PFSK-1 (cell line): ENCODE measurements at regions not wholly inside any gene's neighbourhood (a gene's known extent, or its start where the extent isn't known, plus 50 kb on each side); places are given as distances from the start of the nearest gene placed in this dataset.

Experiments
- FOXP2 ChIP-seq: optimal IDR thresholded peaks from 2 replicates; pipeline ENCODE3; 2011; ENCODE audit warnings: borderline replicate concordance, control low read depth, inconsistent platforms; ENCODE audit not compliant: insufficient read depth; ENCODE audit errors: extremely low read length, extremely low read depth
- POLR2AphosphoS5 ChIP-seq: IDR thresholded peaks from 2 replicates; pipeline ENCODE4 v1.6.1; 2012; ENCODE audit warnings: low read depth, mild to moderate bottlenecking, control low read depth, low read length, moderate library complexity
- REST ChIP-seq, 2 experiments: IDR thresholded peaks; 2 replicates each; pipeline versions ENCODE4 v1.6.1 to v1.8.0; 2011 to 2012; ENCODE audit warnings: low read depth in 2 of 2, low read length in 2 of 2, control low read depth in 1 of 2, inconsistent platforms in 1 of 2, mild to moderate bottlenecking in 1 of 2, moderate library complexity in 1 of 2; ENCODE audit not compliant: insufficient read depth in 1 of 2
- SIN3A ChIP-seq: IDR thresholded peaks from 2 replicates; pipeline ENCODE4 v1.6.1; 2012; ENCODE audit warnings: mild to moderate bottlenecking, low read length, moderate library complexity, borderline replicate concordance; ENCODE audit not compliant: insufficient read depth
- TAF1 ChIP-seq: IDR thresholded peaks from 2 replicates; pipeline ENCODE4 v1.6.1; 2012; ENCODE audit warnings: low read length, control low read depth, borderline replicate concordance; ENCODE audit not compliant: insufficient read depth

GRCh38 chr4:153090181-153090580, 114.1 kb upstream of the TRIM2 start:
- no peak for TF ChIP-seq FOXP2
- no peak for TF ChIP-seq SIN3A
- no peak for TF ChIP-seq TAF1
- no peak for TF ChIP-seq POLR2AphosphoS5
- no peak for TF ChIP-seq REST (IDR thresholded peaks at IDR 0.05; ENCODE audit: insufficient read depth in 1 of 2, low read depth in 2 of 2, low read length in 2 of 2)

- TF ChIP-seq SIN3A (no peak), REST (IDR thresholded peaks at IDR 0.05; ENCODE audit: insufficient read depth in 1 of 2, low read depth in 2 of 2, low read length in 2 of 2) (no peak), TAF1 (no peak), POLR2AphosphoS5 (no peak)
Observed at GRCh38 chr4:153090670-153091385, 113.4 kb upstream of the TRIM2 start.

DNA sequence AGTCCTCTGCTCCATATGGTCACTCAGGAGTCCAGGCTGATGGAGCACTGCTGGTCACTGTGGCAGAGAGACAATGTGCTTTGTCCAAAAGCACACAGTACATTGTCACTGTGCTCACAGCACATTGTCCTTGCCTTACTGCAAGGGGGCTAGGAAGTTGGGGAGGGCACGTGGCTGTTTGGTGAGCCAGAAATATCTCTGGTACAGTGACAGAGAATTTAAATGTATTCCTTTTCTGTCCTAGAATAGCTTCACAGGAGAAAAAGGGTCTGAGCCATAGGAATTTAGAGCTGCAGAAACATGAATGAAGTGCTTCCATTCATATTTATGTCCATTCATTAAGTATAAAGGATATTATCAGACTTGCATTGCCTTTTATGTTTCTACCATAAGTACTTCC, 110.8 kb upstream of the TRIM2 start:
- TF ChIP-seq SIN3A: no peak
- no peak for TF ChIP-seq REST (IDR thresholded peaks at IDR 0.05; ENCODE audit: insufficient read depth in 1 of 2, low read depth in 2 of 2, low read length in 2 of 2)
- TF ChIP-seq POLR2AphosphoS5: no peak
- no peak for TF ChIP-seq TAF1
- no peak for TF ChIP-seq FOXP2

DNA sequence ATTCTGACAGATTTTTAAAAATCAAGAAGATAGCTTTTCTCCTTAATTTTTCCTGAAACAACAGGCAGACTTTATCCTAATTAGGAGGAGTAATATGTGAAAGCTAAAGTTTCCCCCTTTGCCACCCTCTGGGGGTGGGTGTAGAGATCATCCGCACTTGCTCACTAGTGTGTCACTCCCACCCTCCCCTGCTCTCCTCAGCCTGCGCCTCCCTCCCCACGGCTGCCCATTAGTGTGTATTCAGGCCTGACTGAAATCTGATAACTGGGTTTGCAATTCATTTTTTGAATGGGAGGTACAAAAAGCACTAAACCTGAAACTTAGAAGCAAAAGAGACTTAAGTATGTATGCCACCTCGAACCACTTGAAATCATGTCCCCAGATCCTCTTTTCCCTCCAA, 110.4 kb upstream of the TRIM2 start:
- TF ChIP-seq POLR2AphosphoS5: no peak

GRCh38 chr4:153094435-153094834, 109.8 kb upstream of the TRIM2 start:
- TF ChIP-seq POLR2AphosphoS5 (no peak), FOXP2 (no peak), SIN3A (no peak), TAF1 (no peak), REST (IDR thresholded peaks at IDR 0.05; ENCODE audit: insufficient read depth in 1 of 2, low read depth in 2 of 2, low read length in 2 of 2) (no peak)
